HG03103 (cell line): ENCODE measurements at regions not wholly inside any gene's neighbourhood (a gene's known extent, or its start where the extent isn't known, plus 50 kb on each side); places are given as distances from the start of the nearest gene placed in this dataset.

Source experiments
- ATAC-seq: cut with Tn5 transposase; IDR thresholded peaks from one replicate; pipeline ENCODE4 v1.9.1; 2021; ENCODE audit warnings: low read depth; ENCODE audit not compliant: unreplicated experiment

- ATAC-seq: no peak
Observed at GRCh38 chr18:67072791-67073190, 443.7 kb downstream of the DSEL start.

DNA sequence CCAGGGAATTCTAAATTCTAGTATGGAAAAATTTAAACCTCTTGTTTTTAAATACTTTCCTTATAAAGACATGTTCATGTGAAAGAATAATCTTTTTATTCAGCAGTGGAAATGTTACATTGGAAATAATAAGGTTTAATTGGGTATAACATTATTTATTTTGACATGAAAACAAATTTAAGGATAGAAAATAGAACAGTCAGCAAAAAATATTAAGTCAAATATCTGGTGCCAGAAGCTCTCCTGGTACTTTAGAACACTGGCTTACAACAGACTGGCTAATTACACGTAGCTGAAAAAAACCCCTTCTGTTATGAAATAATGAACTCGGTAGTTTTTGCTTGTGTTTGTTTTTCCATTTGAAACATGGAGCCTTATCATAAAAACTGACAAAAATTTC, 447.9 kb downstream of the DSEL start:
- no peak for ATAC-seq

- ATAC-seq: no peak
Observed at GRCh38 chr18:67047334-67047733, 443.4 kb upstream of the CDH19 start.

GRCh38 chr18:67043276-67043675, 439.4 kb upstream of the CDH19 start:
- ATAC-seq: no peak

GRCh38 chr18:67041334-67041733, 437.4 kb upstream of the CDH19 start:
- ATAC-seq: no peak

- ATAC-seq: no peak
Observed at GRCh38 chr18:67035026-67035425, 431.1 kb upstream of the CDH19 start.

DNA sequence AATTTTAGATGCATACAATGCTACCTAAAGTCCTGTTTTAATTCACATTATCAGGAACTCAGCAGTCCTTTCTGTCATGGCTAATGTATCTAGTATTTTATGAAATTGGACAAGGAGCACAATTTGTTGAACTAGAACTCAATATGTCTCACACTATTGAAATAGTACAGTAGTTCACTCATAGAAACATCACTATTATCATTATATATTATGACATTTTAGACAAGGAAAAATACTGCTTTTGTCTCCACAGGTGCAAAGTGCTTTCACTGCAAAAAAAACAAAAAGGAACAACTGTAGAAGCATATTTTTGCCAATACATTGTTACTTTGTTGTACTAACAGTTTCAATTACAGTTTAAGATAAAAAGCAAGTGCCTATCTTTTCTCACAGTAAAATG, 419.2 kb upstream of the CDH19 start:
- no peak for ATAC-seq

GRCh38 chr18:67010919-67011318, 407.0 kb upstream of the CDH19 start:
- ATAC-seq: no peak

- ATAC-seq: no peak
Observed at GRCh38 chr18:67007999-67008398, 404.1 kb upstream of the CDH19 start.

- no peak for ATAC-seq
Observed at GRCh38 chr18:67007085-67007484, 403.2 kb upstream of the CDH19 start.

GRCh38 chr18:67001052-67001451, 397.2 kb upstream of the CDH19 start:
- ATAC-seq: no peak

- no peak for ATAC-seq
Observed at GRCh38 chr18:66999003-66999402, 395.1 kb upstream of the CDH19 start.

- ATAC-seq: no peak
Observed at GRCh38 chr18:66995270-66995669, 391.4 kb upstream of the CDH19 start.

DNA sequence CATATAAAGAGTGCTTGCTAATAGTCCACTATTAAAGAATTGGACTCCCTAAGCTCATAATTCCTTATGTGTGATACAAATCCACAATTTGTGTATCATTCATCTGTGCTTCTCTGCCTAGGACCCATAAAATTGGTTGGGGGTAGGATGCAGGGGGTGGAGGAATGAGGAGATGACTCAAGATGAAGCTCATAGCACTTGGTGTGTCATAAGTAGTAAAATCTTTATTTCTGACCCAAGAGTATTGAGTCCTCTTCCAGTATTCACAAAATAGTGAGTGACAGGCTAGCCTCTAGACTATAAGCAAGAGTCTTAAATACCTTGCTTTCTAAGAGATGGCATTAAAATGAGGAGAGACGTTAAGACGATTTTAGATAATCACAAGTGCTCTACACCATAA, 390.9 kb upstream of the CDH19 start:
- no peak for ATAC-seq

DNA sequence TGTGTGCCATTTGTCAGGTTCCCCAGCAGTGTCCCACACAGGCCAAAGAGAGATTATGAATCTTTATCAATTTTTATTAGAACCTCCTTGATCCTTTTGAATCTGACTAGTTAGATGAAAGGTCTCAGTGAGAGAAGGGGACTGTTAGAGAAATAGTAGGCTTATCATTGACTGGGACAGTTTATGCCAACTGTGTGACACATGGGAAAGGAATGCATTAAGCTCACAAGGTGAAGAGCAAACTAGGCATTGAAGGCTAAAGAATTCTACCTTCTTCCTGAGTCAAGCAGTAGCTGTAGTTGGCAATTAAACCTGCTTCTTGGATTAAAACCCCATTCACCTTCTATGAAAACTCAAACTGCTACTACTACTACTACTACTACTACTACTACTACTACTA, 389.6 kb upstream of the CDH19 start:
- ATAC-seq: no peak

DNA sequence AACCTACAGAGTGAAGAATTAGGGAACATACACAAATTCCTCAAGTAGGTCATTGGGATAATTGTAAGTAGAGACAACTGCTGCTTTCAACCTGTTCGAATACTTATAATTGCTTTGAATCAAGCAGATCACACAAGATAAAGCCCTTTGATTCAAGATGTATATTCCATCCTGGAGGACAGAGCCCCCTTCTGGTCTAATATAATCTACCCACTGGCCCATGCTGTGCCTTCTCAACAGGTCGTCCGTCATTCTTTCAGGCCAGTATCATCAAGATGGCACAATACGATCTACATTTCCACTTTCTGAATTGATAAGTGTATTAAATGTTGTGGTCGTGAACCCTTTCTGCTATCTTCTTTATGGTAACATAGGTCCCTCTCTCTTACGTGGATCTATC, 387.0 kb upstream of the CDH19 start:
- no peak for ATAC-seq

DNA sequence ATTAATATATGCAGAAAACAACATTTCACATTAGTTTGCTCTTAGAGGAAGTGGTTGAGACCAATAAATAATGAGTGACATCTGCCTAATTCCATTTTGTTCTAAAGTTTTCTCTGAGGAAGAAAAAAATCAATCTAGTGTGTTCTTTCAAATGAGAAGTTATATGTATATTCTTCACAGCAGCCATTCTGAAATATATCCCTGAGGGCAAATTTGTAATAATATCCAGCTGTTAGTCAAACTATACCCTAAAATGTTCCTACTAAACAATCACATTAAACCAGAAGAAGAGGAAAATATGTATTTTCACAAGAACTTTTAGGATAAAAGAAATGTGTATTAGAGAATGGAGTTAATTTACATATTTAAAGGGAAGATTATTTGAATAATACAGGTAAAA, 375.1 kb upstream of the CDH19 start:
- ATAC-seq: no peak

GRCh38 chr18:66972681-66973080, 368.8 kb upstream of the CDH19 start:
- ATAC-seq: no peak

GRCh38 chr18:66971960-66972359, 368.1 kb upstream of the CDH19 start:
- ATAC-seq: no peak

DNA sequence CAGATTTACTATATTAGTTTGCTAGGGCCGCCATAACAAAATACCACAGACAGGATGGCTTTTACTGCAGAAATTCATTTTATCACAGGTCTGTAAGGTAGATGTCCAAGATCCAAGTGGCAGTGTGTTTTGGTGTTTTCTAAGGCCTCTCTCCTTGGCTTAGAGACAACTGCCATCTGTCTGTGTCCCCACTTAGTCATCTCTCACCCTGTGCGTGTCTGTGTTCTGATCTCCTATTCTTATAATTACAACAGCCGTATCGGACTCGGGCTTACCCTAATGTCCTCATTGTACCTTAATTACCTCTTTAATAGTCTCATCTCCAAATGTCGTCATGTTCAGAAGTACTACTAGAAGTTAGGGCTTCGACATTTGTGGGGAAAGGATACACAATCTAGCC, 362.3 kb upstream of the CDH19 start:
- no peak for ATAC-seq

GRCh38 chr18:66958309-66958708, 354.4 kb upstream of the CDH19 start:
- no peak for ATAC-seq

GRCh38 chr18:66951750-66952149, 347.9 kb upstream of the CDH19 start:
- ATAC-seq: no peak

DNA sequence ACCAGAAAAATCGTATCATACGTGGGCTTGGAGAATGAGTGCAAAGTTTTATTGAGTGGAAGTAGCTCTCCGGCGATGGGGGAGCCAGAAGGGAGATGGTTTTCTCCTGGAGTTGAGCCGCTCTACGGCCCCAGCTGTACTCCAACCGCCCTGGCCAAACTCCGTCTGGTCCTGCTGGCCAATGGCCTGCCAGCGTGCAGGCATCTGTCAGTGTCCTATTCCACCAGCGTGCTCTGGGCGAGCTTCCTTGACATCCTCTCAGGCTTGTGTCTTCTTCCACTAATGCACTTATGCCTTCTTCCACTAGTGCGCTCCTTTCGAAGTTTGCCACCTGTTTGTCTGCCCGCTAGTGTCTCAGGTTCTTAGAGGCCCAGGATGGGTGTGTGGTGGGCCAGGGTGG, 345.5 kb upstream of the CDH19 start:
- ATAC-seq: no peak

GRCh38 chr18:66937546-66937945, 333.7 kb upstream of the CDH19 start:
- no peak for ATAC-seq
